Fibroblast of the aortic adventitia (primary cell): ENCODE measurements at regions not wholly inside any gene's neighbourhood (a gene's known extent, or its start where the extent isn't known, plus 50 kb on each side); places are given as distances from the start of the nearest gene placed in this dataset.
"Not testable (repeated sequence)": the region's sequence is repeated elsewhere in the genome, so short reads cannot be mapped to it uniquely, and the experiment has no call there.

ENCODE experiments used
- DNase-seq: peaks from one replicate; pipeline ENCODE4 v3.0.0-alpha.2; 2010; ENCODE audit warnings: low read depth
- H3K4me3 ChIP-seq: 2 replicates; pipeline ENCODE4 v1.5.1; 2011; ENCODE audit warnings: low read depth, mild to moderate bottlenecking, control low read depth, low read length, moderate library complexity
- TF ChIP-seq, protein P1 (sequence below): IDR thresholded peaks from 2 replicates; pipeline ENCODE4 v1.5.1; 2011; ENCODE audit warnings: mild to moderate bottlenecking, low read length, control low read depth, inconsistent platforms; ENCODE audit not compliant: insufficient read depth

GRCh38 chr9:89679016-89679415 lies 74.2 kb downstream of the GADD45G start:
- no peak overlapping the region for H3K4me3 ChIP-seq
- TF ChIP-seq, protein P1, sequence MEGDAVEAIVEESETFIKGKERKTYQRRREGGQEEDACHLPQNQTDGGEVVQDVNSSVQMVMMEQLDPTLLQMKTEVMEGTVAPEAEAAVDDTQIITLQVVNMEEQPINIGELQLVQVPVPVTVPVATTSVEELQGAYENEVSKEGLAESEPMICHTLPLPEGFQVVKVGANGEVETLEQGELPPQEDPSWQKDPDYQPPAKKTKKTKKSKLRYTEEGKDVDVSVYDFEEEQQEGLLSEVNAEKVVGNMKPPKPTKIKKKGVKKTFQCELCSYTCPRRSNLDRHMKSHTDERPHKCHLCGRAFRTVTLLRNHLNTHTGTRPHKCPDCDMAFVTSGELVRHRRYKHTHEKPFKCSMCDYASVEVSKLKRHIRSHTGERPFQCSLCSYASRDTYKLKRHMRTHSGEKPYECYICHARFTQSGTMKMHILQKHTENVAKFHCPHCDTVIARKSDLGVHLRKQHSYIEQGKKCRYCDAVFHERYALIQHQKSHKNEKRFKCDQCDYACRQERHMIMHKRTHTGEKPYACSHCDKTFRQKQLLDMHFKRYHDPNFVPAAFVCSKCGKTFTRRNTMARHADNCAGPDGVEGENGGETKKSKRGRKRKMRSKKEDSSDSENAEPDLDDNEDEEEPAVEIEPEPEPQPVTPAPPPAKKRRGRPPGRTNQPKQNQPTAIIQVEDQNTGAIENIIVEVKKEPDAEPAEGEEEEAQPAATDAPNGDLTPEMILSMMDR: no peak
- no peak for DNase-seq

DNA sequence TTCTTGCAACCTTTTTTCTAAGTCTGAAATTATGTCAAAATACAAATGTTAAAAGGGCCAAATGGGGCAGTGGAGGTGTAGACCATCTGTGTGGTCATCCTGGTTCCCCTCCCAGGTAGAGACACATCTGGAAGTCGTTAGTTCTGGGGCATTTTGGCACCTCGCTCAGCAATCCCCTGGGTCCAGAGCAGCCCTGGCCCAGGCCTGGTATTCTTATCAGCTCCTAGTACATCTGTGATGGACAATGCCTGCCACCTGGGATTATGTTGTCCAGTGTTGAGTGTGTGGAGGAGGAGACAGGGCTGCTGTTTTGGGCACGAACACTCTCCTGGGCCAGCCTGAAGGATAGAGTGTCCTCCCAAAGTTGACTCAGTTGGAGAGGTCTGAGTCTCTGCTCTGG lies 74.8 kb downstream of the GADD45G start:
- no peak for DNase-seq
- H3K4me3 ChIP-seq: no peak overlapping the region
- TF ChIP-seq, protein P1: no peak

DNA sequence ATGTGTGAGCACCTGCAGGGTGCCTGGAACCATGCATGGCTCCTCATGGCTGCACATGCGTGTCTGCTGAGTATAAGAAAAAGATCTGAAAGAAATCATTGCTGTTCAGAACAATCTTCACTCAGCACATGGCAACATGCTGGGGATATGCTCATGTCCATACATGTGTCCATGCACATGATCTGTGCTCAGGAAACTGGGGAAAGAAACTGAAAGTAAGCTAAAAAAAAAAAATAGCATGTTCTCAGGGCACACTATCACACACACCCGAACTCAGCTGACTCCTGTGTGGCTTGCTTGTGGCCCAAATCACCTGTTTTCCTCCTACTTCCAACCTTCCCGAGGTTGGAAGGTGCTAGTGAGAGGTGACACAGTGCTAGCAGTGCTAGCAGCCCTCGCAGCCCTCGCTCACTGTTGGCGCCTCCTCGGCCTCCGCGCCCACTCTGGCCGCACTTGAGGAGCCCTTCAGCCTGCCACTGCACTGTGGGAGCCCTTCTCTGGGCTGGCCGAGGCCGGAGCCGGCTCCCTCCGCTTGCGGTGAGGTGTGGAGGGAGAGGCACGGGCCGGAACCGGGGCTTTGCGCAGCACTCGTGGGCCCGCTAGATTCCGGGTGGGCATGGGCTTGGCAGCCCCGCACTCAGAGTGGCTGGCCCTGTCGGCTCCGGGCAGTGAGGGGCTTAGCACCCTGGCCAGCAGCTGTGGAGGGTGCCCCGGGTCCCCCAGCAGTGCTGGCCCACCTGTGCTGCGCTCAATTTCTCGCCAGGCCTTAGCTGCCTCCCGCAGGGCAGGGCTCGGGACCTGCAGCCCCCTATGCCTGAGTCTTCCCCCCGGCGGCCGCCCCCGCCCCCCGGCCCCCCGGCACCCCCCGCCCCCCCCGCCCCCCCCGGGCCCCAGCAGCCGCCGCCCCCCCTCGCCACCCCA lies 76.0 kb downstream of the GADD45G start:
- TF ChIP-seq, protein P1: no peak
- no peak overlapping the region for H3K4me3 ChIP-seq
- no peak for DNase-seq

DNA sequence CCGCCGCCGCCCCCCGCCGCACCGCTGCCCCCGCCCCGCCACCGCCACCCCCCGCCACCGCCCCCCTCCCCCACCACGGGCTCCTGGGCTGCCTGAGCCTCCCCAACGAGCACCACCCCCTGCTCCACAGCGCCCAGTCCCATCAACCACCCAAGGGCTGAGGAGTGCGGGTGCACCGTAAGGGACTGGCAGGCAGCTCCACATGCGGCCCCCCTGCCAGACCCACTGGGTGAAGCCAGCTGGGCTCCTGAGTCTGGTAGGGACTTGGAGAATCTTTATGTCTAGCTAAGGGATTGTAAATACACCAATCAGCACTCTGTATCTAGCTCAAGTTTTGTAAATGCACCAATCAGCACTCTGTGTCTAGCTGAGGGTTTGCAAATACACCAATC lies 76.7 kb downstream of the GADD45G start:
- not testable (repeated sequence) for DNase-seq, H3K4me3 ChIP-seq

GRCh38 chr9:89683626-89684025 lies 78.8 kb downstream of the GADD45G start:
- TF ChIP-seq, protein P1: no peak
- no peak for DNase-seq
- no peak overlapping the region for H3K4me3 ChIP-seq

GRCh38 chr9:89684218-89684617 lies 79.4 kb downstream of the GADD45G start:
- no peak overlapping the region for H3K4me3 ChIP-seq
- TF ChIP-seq, protein P1: no peak
- no peak for DNase-seq

GRCh38 chr9:89684912-89685636 lies 80.3 kb downstream of the GADD45G start:
- no peak overlapping the region for H3K4me3 ChIP-seq
- no peak for DNase-seq
- TF ChIP-seq, protein P1: no peak
